Pons (tissue), 1 donor: ENCODE measurements at regions not wholly inside any gene's neighbourhood (a gene's known extent, or its start where the extent isn't known, plus 50 kb on each side); places are given as distances from the start of the nearest gene placed in this dataset.
A peak's percentile ranks its signal among the peaks of the same experiment; 100 is the strongest.
"Not testable (repeated sequence)": the region's sequence is repeated elsewhere in the genome, so short reads cannot be mapped to it uniquely, and the experiment has no call there.

Experiments used
- DNase-seq: peaks from one replicate; pipeline ENCODE4 v3.0.0-alpha.2; 2016; ENCODE audit warnings: low spot score

DNA sequence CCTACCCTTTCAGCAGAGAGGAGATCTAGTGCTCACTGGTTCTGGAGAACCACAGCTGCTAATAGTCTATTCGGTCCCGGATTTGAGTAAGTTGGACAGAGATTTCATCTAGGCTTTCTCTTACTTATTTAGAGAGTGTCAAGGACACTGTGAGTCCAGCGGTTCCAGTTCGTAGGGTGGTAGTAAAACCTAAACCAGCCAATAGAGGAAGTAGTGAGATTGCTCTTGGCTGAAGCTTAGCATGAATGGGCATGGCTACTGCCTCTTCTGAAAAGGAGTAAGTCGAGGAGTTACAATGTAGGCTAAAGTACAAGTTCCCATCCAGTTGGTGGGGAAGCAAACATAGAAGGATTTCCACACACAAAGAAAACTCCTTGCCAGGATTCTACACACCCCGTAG is 109.6 kb upstream of the MOCS2 start:
- DNase-seq, result no peak

DNA sequence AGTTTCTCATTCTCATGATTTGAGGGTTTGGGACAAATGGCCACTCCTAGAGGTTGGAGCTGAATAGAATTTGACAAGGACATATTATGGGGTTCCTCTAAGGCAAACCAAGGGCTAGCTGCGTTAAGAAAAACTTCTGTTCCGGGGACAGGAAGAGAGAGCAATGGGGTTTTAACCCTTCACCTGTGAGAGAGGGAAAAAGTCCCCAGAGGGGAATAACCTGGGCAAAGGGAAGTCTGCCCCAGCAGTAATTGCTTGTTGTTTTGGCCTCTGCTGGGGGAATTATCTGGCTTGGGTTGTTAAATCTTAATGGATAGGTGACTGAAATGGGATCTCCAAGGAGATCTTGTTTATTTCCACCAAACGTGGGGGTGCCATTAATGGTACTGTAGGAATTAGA is 110.1 kb upstream of the MOCS2 start:
- DNase-seq, result no peak

DNA sequence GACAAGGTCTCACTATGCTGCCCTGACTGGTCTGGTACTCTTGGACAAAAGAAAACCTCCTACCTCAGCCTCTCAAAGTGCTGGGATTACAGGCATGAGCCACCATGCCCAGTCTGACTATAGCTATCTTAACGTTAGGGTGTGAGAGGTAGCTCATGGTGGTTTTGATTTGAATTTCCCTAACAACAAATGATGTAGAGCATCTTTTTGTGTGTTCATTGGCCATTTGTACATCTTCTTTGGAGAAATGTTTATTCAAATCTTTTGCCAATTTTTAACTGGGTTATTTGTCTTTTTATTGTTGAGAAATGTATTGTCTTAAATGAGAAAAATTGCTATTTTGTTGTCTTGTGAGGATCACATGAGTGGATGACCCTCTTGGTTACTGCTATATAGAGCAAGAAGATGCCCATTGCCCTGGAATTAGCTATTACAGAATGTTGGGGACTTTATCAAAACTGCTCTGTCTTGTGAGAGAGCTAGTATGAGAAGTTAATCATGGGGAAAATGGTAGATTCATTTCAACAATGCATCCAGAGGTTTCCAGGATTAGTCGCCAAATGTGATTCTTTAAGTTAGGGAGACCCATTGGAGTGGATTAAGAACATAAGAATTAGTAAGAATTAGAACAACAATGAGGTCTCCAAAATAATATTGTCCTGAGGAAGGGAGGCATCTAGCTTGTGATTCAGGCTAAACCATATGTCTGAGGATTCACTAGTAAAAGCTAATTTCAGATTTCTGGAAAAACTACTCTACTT is 124.3 kb upstream of the MOCS2 start:
- DNase-seq, result no peak

DNA sequence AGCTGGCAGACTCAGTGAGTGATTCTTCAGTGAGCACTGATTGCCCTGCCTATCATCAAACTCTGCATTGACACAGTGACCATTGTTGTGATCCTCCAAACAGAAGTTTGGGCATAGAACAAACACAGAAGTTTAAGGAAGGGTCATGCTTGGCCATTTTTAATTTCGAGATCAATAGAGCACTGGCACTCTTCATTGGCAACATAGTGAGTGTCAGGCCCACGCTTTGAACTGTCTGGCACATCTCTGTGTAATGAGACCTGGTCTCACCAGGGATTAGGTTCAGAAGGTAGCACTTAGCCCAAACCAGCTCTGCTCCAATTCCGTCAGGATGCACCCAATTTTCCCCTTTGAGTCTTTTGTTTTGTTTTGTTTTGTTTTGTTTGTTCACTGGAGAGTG is 127.1 kb upstream of the MOCS2 start:
- DNase-seq, result no peak

DNA sequence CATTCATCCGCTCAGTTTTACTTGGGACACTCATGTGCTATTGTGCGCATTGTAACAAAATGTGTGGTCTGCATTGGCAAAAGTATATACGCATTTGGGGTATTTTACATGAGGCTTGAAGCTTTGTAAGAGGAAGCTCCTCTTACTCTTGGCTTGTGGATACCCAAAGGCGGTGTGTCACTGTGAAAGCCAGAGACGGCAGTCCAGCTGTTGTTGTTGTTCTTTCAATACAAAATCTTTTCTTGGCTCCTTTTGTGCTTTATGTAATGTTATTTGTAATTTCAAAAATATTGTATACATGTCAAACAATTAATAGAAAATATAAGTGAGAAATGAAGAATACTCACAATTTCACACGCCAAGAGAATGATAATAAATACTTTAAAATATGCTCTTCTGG is 128.3 kb upstream of the MOCS2 start:
- no peak for DNase-seq

DNA sequence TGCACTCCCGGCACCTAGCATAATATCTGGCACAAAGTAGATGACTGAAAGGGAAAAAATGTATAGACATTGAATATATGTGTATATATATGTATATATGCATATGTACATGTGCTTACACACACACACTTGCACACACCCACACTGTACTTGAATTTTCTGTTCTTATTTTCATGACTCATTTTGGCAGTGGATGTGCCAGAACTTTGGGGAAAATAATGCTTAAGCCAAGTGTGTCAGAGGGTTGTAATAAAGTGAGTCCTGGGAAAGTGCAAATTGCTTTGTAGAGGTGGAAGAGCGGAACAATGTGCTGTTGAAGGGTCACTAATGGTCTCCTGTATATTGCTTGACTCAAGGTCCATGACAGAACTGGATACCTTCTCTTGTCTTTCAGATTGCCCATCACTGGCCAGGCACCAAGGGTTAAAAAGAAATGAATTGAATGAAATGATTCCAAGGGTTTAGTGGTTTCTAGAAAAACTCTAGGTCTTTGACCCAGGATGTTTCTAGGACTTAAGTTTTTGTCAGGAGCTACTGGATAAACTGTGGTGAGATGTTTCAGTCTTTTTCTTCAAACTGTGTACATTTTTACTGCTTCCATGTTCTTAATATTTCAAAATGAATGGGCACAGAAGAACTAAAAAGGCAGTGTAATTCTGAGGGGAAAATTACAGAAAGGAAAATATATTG is 129.9 kb upstream of the MOCS2 start:
- DNase-seq, result no peak

DNA sequence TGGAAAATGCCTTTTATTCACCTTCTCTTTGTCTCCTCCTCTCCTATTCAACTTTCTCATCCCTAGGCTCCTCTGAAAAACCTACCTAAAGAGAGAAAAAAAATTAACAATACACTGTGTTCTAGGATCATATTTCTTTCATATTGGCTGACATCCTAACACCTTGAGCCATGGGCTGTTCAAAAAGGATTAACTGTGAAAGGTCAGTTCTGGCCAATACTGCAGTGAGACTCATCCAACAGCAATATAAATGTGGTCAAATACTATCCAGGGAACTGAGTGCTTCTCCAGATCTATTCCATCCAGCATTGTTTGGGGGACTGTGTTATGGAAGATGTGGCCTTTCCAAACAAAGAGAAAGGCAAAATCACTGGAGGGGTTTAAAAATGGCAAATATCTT is 131.1 kb upstream of the MOCS2 start:
- DNase-seq, result no peak

DNA sequence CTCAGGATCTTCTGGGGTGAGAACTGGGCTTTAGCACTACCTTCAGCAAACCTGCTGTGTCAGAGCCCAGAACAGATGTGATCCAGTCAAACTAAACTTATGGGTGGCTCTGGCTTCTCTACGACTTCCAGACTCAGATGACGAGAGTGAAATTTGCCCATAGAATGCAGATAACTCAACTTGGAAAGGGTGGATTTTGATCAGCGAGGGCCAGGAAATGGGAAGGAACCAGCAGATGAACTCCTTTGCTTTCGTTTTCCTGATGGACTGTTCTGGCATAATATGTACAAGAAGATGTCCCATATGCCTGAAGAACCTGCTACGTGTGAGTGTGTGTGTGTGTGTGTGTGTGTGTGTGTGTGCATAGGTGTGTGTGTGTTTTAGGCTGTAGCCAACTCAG is 132.0 kb upstream of the MOCS2 start:
- DNase-seq, result no peak

DNA sequence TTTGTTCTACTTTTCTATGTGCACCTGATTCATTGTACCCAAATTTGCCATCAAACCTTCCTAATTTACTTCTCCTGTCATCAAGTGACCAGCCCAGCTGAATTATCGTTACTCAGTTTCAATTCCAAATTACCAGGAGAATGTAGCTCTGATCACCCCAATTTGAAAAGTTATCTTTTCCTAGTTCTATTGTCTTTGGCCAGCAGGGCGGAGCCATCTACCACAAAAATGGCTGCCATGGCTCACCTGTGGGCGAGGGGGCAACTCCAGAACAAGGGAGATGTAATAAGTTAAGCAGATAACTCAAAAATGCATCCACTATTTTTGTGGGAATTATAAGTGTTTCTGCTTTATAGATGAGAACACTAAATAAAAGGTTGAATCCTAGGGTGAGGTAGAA is 133.8 kb upstream of the MOCS2 start:
- DNase-seq, result no peak

DNA sequence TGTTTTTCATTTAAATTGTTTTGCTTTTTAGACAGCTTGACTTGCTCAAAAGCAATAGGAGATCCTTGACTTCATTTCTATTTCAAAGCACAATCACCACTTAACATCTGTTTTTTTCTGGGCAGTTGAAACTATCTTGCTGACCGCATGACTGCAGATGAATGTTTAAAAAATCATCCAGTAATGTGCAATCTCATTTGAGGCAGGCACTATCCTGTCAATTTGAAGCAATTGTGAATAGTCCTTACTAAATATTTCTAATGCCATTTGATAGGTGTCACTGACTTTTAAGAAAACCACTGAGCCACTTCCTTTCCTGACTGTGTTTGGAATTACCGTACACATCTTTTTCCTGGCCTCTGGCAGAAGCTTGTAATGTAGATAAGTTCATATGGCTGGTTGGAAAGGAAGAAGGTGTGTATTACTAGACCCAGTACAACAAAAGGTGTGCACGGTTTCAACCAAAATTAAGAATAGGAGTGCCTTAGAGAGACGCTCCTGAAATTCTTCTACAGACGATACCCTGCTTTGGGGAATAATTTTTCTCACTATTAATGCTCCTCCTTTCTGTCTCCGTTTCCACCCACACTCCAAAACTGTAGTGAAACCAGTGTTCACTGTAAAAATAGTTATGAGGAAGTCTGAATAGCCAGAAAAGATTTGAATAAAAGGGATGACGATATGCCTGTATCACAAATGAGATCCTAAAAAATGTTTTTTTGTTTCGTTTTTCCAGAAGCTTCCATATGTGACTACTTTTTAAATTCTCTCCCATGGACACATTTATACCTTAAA is 136.7 kb upstream of the MOCS2 start:
- peak; percentile 6 for DNase-seq

DNA sequence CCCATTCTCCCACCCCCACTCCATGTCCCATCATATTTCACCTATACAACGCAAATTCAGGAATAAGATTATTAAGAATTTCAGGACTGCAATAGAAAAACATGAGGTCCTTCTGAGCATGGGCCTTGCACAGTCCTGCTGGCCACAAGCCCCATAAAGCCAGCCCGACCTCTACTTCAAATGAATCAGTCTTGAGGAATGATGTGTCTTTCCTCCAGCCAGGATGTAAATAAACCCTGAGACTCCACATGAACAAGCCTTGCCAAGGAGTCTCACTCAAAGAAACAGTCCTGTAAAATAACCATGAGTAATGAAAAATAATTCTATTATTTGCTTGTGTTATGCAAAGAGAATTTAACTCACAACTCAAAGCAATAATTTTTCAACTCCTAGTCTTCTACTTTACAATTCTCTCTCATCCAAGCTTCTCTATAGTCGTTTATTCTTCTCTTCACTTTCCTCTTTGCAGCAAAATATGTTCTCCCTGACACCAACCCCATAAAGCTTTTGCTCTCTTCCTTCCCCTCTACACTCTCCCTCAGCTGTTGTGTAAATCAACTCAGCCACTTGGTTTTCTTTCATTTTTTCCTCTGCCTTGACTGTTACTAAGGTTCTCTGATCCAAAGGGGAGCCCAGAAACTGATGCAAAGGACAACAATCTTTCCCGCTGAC is 140.1 kb upstream of the MOCS2 start:
- DNase-seq, result no peak

DNA sequence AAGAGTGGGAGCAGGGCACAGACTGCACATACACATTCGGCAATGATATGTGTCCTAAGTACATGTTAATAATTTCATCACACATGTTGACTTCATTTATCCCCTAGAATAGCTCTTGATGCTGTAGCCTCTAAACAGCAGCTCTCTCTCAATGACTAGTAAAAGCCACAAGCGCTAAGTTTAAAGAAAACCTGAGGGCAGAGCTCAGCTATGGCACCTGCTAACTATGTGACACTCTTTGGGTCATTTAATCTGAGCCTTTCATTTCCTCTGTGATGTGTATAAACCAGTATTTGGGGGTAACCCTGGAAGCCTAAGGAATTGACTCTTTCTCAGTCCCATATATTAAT is 140.6 kb upstream of the MOCS2 start:
- DNase-seq, result no peak

DNA sequence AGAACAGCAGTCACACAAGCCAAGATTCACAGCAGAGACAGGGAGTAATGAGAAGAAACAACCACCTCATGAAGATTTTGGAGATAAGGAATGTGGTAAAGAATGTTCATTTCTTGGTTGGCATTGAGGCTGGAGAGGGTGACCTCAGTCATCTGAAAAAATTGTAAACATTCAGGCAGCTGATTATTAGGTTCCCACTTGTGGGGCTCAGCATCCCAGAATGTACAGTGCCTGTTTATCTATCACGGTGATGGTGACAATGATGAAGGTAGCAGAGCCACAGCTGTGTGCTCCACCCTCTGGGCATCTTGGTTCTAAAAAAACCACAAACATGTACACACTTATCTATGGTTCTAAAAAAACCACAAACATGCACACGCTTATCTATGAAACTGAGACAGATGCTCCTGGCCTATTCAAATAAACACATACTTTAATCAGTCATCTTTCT is 143.9 kb upstream of the MOCS2 start:
- DNase-seq, result no peak

DNA sequence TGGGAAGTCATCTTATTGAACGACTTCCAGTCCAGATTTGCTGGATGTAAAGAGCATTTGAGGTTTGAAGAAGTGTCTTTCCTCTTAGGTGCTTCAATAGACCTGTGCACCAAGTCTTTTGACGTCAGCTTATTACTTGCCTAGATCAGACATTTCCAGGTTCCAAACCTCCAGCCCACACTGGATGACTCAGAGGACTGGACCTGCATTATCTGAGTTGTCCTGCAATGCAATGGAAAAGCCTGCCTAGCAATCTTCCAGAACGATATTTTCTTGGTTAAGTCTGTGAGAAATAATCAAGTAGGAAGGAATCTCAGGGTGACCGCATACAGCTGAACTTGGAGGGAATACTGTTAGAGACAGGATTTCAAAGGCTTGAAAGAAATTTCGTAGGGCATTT is 147.2 kb upstream of the MOCS2 start:
- no peak for DNase-seq

DNA sequence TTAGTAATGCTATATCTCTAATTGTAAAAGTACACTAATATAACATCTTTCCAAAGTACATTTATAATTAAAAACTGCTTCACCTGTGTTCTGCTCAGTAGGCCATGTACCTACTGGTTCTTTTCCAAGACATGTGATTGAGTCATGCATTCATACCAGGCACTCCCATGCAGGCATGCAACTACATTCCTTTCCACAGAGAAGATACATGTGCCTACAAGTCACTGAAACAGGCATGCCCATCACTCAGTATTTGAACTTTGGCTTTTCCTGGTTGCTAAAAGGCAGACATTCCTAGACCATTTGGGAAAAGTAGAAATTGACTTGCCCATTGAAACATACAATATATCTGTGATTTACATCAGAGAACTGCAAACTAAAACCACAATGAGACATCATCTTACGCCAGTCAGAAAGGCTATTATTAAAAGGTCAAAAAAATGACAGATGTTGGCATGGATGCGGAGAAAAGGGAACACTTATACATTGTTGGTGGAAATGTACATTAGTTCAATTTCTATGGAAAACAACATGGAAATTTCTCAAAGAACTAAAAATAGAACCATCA is 148.3 kb upstream of the MOCS2 start:
- DNase-seq, result no peak

DNA sequence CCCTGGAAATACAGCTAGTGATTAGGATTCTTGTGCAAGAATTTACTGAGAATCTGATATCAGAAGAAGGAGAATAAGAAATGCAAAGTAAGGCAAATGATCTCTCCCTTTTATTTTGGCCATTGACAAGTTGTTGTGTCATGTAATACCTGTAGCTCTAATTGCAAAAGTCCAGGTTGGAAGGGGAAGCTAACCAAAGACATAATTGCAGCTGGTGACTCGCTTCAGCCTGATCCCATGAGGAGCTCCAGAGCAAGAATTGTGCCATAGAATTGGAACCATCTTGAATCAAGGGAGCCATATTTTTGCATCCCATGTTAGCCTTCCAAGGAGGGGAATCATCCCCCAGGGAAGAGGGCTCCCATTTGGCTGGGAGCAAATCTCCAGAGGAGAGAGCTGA is 149.6 kb upstream of the MOCS2 start:
- DNase-seq, result no peak

DNA sequence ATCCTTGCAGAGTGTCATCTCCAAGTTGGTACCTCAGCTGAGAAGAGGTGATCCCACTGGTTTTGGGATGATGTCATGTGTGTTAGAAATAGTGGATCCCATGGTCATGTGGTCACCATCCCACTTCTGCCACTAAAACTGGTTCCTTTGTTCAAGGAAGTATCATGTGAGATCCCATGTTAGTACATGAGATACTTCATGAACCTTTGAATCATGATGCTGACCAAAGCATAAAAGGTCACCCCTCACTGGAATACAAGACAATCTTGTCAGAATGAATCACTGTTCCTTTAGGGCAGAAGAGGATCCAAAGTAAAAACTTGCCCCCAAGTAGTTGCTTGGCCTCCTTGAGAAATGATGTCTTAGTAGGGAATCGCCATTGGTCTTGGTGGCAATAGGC is 150.9 kb upstream of the MOCS2 start:
- no peak for DNase-seq

DNA sequence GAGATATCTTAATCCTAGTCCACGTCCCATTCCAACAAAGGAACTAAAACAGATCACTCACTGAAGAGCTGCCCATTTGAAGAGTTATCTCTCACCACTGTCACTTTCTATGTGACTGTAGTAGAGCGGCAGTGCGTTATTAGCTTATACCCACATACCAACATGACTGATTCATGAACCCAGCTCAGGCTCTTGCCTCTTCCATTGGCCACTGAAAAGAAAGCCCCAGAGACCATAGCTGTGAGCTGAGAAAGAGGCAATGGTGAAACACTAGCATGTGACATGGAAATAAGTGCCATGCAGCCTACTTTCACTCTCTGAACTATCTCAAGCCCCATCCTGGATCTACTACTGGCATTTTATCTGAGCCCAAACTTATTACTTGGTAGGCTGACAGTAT is 151.7 kb upstream of the MOCS2 start:
- no peak for DNase-seq

DNA sequence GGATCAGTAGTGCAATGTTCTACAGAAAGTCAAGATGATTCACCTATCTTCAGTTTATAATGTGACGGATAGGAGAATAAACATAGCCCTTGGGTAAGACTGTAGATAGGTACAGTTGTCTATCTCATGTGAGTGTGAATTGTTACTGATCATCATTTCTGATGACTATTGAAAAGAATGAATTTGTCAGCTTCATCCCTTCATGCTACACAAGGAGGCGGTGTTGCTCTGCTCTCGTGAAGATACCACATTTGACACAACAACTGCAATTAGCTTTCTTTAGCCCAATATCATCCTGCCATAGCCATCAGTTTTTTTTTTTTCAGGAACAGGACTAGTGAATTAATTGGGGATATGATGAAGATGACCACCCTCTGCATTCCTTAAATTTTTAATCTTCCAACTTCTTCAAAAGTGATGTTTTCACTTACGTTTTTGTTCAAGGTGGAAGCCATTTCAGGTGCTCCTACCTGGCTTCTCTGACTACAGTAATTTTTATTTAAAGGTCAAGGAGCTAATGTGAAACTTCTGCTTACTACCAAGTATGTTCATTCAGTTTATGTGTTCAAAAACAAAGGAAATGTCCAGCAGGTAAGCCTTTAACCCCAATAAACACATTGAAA is 152.9 kb upstream of the MOCS2 start:
- no peak for DNase-seq

DNA sequence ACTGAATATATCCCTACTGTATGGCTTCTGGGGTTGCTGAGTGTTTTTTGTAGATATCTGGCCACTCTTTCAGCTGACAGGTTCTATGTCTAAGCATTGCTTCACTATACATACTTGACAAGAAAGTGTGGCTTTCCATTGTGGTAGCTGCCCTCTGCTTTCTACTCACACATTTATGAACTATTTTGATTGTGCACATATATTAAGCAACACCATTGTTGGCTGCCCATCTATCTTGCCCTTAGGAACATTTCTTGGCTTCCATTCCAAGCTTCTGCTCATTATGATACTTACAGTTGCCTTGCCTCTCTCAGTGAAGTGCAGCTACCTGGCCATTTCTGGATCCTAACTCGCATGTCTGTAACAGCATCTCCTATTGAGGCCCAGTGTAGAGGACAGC is 153.6 kb upstream of the MOCS2 start:
- no peak for DNase-seq

DNA sequence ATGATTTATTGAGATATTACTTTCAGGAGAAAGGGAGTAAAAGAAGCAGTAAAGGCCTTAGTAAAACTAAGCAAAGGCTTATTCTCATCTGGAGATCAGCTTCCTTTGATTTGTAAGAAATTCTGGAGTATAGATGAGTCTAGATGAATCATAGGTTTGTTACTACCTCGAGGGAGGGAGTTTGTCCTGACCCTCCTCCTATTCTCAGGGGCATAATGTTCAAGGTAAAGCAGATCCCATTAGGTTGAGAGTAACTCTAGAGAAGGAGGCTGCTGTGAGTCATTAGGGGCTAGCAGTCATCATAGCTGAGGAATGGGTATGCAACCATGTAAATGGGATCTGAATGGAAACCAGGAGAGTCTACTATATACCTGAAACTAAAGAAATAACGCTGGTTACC is 155.5 kb upstream of the MOCS2 start:
- no peak for DNase-seq

DNA sequence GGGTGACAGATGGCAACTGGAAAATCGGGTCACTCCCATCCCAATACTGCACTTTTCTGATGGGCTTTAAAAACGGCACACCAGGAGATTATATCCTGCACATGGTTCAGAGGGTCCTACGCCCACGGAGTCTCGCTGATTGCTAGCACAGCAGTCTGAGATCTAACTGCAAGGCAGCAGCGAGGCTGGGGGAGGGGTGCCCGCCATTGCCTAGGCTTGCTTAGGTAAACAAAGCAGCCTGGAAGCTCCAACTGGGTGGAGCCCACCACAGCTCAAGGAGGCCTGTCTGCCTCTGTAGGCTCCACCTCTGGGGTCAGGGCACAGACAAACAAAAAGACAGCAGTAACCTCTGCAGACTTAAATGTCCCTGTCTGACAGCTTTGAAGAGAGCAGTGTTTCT is 158.7 kb upstream of the MOCS2 start:
- not testable (repeated sequence) for DNase-seq
